ENCODE measurements at regions not wholly inside any gene's neighbourhood (a gene's known extent, or its start where the extent isn't known, plus 50 kb on each side); places are given as distances from the start of the nearest gene placed in this dataset.

GRCh38 chr3:5431811-5432378 lies 244.4 kb downstream of the EDEM1 start:
- no peaks in the 10 kb centered on the region for H3K36me3 ChIP-seq
- no peaks in the 10 kb centered on the region for H3K9me3 ChIP-seq
- peaks cover 0 to 4% (median 0%) of the 10 kb centered on the region in 9 donors for H3K27me3 ChIP-seq
- H3K4me1 ChIP-seq: no peaks in the 10 kb centered on the region
- intact Hi-C loops (cut with DNase I): no loop called here
- ATAC-seq: no peak
- TF ChIP-seq POLR2A (IDR thresholded peaks at IDR 0.05): no peak
- TF ChIP-seq, protein P1, sequence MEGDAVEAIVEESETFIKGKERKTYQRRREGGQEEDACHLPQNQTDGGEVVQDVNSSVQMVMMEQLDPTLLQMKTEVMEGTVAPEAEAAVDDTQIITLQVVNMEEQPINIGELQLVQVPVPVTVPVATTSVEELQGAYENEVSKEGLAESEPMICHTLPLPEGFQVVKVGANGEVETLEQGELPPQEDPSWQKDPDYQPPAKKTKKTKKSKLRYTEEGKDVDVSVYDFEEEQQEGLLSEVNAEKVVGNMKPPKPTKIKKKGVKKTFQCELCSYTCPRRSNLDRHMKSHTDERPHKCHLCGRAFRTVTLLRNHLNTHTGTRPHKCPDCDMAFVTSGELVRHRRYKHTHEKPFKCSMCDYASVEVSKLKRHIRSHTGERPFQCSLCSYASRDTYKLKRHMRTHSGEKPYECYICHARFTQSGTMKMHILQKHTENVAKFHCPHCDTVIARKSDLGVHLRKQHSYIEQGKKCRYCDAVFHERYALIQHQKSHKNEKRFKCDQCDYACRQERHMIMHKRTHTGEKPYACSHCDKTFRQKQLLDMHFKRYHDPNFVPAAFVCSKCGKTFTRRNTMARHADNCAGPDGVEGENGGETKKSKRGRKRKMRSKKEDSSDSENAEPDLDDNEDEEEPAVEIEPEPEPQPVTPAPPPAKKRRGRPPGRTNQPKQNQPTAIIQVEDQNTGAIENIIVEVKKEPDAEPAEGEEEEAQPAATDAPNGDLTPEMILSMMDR (IDR thresholded peaks at IDR 0.05): no peak
- H3K27ac ChIP-seq: no peak overlapping the region
- WGBS, 4 donors: 76 to 83% (median 78%) methylated on average over 5 of the region's 5 CpGs
- DNase-seq: no peak
- no peak overlapping the region for H3K4me3 ChIP-seq

- WGBS, 4 donors: 71 to 79% (median 75%) methylated on average over 5 of the region's 5 CpGs
- no peaks in the 10 kb centered on the region for H3K36me3 ChIP-seq
- H3K4me1 ChIP-seq: no peaks in the 10 kb centered on the region
- H3K27ac ChIP-seq: no peak overlapping the region
- intact Hi-C loops (cut with DNase I): no loop called here
- H3K9me3 ChIP-seq: peaks cover 0 to 2% (median 0%) of the 10 kb centered on the region in 12 donors
- no peak for DNase-seq
- no peak for ATAC-seq
- H3K27me3 ChIP-seq: peaks cover 0 to 4% (median 0%) of the 10 kb centered on the region in 9 donors
- H3K4me3 ChIP-seq: no peak overlapping the region
- no peak for TF ChIP-seq POLR2A (IDR thresholded peaks at IDR 0.05)
- TF ChIP-seq, protein P1 (IDR thresholded peaks at IDR 0.05): no peak
Measured at GRCh38 chr3:5437296-5437782, 249.8 kb downstream of the EDEM1 start.

GRCh38 chr3:5437783-5438323 lies 250.3 kb downstream of the EDEM1 start:
- TF ChIP-seq, protein P1 (IDR thresholded peaks at IDR 0.05): no peak
- TF ChIP-seq POLR2A (IDR thresholded peaks at IDR 0.05): no peak
- H3K36me3 ChIP-seq: no peaks in the 10 kb centered on the region
- no peak for DNase-seq
- WGBS, 4 donors: 17 to 35% (median 22%) methylated on average over 3 of the region's 3 CpGs
- no peak for ATAC-seq
- intact Hi-C loops (cut with DNase I): no loop called here
- H3K27ac ChIP-seq: no peak overlapping the region
- H3K4me3 ChIP-seq: no peak overlapping the region
- peaks cover 0 to 6% (median 0%) of the 10 kb centered on the region in 12 donors for H3K9me3 ChIP-seq
- H3K4me1 ChIP-seq: no peaks in the 10 kb centered on the region
- H3K27me3 ChIP-seq: peaks cover 0 to 4% (median 0%) of the 10 kb centered on the region in 9 donors

DNA sequence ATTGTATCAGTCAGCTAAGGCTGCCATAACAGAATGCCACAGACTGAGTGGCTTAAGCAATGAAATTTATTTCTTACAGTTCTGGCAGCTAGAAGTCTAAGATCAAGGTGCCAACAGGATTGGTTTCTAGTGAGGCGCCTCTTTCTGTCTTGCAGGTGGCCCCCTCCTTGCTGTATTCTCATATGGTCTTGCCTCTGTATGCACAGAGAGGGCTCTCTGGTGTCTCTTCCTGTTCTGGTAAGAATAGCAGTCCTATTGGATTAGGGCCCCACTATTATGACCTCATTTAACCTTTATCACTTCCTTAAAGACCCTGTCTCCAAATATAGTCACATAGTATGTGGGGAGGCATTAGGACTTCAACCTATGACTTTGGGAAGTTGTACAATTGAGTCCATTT lies 253.9 kb downstream of the EDEM1 start:
- TF ChIP-seq, protein P1 (IDR thresholded peaks at IDR 0.05): no peak
- no peak for TF ChIP-seq POLR2A (IDR thresholded peaks at IDR 0.05)
- DNase-seq (no peak), ATAC-seq (no peak)
- H3K4me1 ChIP-seq: no peaks in the 10 kb centered on the region
- intact Hi-C loops (cut with DNase I): no loop called here
- no peak overlapping the region for H3K4me3 ChIP-seq
- H3K27me3 ChIP-seq: peaks cover 0 to 4% (median 0%) of the 10 kb centered on the region in 9 donors
- peaks cover 0 to 20% (median 0%) of the 10 kb centered on the region in 12 donors for H3K9me3 ChIP-seq
- H3K36me3 ChIP-seq: no peaks in the 10 kb centered on the region
- H3K27ac ChIP-seq: no peak overlapping the region
- 87 to 93% (median 90%) methylated on average over 1 of the region's 1 CpG for WGBS, 4 donors
